Activated CD4-positive, alpha-beta memory T cell treated with anti-CD3 and anti-CD28 coated beads, Interleukin-2, amount 10 ng/mL, durations not matched to agents 7 days and 5 days (primary cell): ENCODE measurements at regions not wholly inside any gene's neighbourhood (a gene's known extent, or its start where the extent isn't known, plus 50 kb on each side); places are given as distances from the start of the nearest gene placed in this dataset.

Source experiments
- CTCF ChIA-PET: fragments of 350-600 bp; sonication (Branson Sonifier 250); formaldehyde crosslinking; loops from one replicate; lab custom pipeline; 2021; ENCODE audit warnings: antibody characterized with exemption, inconsistent platforms; lab: Charles Lee
- POLR2A ChIA-PET: fragments of 350-600 bp; sonication (Branson Sonifier 250); formaldehyde crosslinking; loops from one replicate; lab custom pipeline; 2021; ENCODE audit warnings: antibody characterized with exemption; lab: Charles Lee
- DNase-seq: peaks from one replicate; pipeline ENCODE4 v3.0.0-alpha.2; 2020
- H3K27ac Mint-ChIP-seq: one replicate; pipeline ENCODE4 v1.8.0; 2021; ENCODE audit warnings: mild to moderate bottlenecking, mixed read lengths
- H3K27me3 Mint-ChIP-seq: one replicate; pipeline ENCODE4 v1.8.0; 2021; ENCODE audit warnings: mixed read lengths
- H3K36me3 Mint-ChIP-seq: one replicate; pipeline ENCODE4 v1.8.0; 2021; ENCODE audit warnings: low read depth, mixed read lengths
- H3K4me1 Mint-ChIP-seq: one replicate; pipeline ENCODE4 v1.8.0; 2021; ENCODE audit warnings: mixed read lengths
- H3K4me3 Mint-ChIP-seq: one replicate; pipeline ENCODE4 v1.8.0; 2021; ENCODE audit warnings: mild to moderate bottlenecking, mixed read lengths
- H3K9me3 Mint-ChIP-seq: one replicate; pipeline ENCODE4 v1.8.0; 2021; ENCODE audit warnings: mixed read lengths

DNA sequence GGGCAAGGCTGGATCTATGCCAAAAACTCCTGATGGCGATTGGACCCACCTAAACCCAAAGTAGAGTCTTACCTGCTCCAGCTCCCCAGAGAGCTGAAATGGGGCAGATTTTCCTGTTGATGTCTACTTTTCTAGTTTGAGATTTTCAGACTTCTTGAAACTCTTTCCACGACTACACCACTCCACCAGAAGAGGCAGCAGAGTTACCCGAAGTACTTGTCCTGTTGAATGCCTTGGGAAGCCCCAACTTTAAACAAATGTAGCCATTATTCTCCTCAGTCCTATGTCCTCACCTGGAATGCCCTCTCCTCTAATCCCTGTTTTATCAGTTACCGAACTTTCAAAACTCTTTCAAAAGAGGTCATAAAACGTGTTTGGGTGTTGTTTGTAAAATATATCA, 843.8 kb downstream of the VGLL3 start:
- DNase-seq, result no peak
- Mint-ChIP-seq H3K27me3 (no peaks in the 10 kb centered on the region), H3K36me3 (no peaks in the 10 kb centered on the region), H3K9me3 (peaks cover 13% of the 10 kb centered on the region), H3K4me1 (no peaks in the 10 kb centered on the region), H3K4me3 (no peak overlapping the region), H3K27ac (no peak overlapping the region)
- POLR2A ChIA-PET, result interaction anchor here (0.6 kb wide), 1 partner anchor 1942 kb away, joined by 3 read pairs; no protein-coding TSS in a partner anchor
- CTCF ChIA-PET, result no interaction called here

DNA sequence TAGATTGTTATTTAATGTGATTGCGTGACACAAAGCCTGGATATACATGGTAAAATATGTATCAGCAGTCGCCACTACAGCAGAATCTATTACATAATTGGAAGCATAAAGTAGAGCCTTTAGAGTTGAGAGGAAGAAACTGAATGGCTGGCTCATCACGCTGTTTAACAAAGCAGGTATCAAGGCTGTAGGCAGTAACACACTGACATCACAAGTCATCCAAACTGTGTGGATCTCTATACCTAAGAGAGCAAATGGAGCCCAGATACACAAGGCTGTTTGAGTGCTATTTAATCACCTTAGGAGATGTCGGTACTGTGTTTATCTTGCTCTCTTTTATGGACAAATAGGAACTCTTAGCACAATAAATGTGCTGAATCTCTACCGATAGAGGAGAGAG, 864.4 kb downstream of the VGLL3 start:
- DNase-seq, result no peak
- Mint-ChIP-seq H3K9me3 (peaks cover 5% of the 10 kb centered on the region), H3K36me3 (no peaks in the 10 kb centered on the region), H3K4me3 (no peak overlapping the region), H3K27ac (no peak overlapping the region), H3K27me3 (no peaks in the 10 kb centered on the region), H3K4me1 (no peaks in the 10 kb centered on the region)
- CTCF ChIA-PET, result no interaction called here
- POLR2A ChIA-PET, result no interaction called here
